SH-SY5Y (cell line): ENCODE measurements at regions not wholly inside any gene's neighbourhood (a gene's known extent, or its start where the extent isn't known, plus 50 kb on each side); places are given as distances from the start of the nearest gene placed in this dataset.

ENCODE experiments used
- GATA2 ChIP-seq: IDR thresholded peaks from 2 replicates; pipeline ENCODE4 v1.6.1; 2011; ENCODE audit warnings: mild to moderate bottlenecking, low read depth, low read length
- GATA3 ChIP-seq: IDR thresholded peaks from 2 replicates; pipeline ENCODE4 v1.6.1; 2011; ENCODE audit warnings: low read depth, mild to moderate bottlenecking, low read length, moderate library complexity

DNA sequence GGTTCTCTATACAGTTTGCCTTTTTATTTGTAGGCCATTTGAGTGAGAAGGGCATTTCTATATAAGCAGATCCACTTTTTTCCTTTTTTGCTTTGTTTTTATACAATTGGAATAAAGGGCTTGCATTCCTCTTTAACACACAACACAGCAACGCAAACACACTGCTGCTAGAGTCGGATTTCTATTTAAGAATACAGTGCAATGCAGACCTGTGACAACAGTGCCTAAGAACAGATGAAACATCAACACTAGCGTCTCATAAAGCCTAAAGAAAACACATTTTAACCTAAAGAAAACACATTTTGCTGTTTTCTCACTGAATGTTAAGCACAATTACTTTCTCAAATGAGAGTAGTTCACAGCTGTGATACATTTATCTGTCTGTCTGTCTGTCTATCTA is 1141.1 kb downstream of the CDH11 start:
- TF ChIP-seq GATA2 = no peak
- no peak for TF ChIP-seq GATA3
